SIG-M5 (cell line): ENCODE measurements at regions not wholly inside any gene's neighbourhood (a gene's known extent, or its start where the extent isn't known, plus 50 kb on each side); places are given as distances from the start of the nearest gene placed in this dataset.
"Not testable (repeated sequence)": the region's sequence is repeated elsewhere in the genome, so short reads cannot be mapped to it uniquely, and the experiment has no call there.

Source experiments
- DNase-seq: peaks from one replicate; lab custom pipeline; 2025; lab: John Stamatoyannopoulos, UW

- DNase-seq, result no peak
These were observed 458.6 kb upstream of the ATXN8OS start for GRCh38 chr13:69649063-69649392.

- no peak for DNase-seq
These were observed 459.1 kb upstream of the ATXN8OS start for GRCh38 chr13:69648340-69649062.

GRCh38 chr13:69644447-69644846 lies 463.2 kb upstream of the ATXN8OS start:
- DNase-seq, result no peak

GRCh38 chr13:69641773-69642172 lies 465.9 kb upstream of the ATXN8OS start:
- no peak for DNase-seq

- no peak for DNase-seq
These were observed 474.6 kb upstream of the ATXN8OS start for GRCh38 chr13:69633044-69633443.

GRCh38 chr13:69623973-69624372 lies 483.7 kb upstream of the ATXN8OS start:
- DNase-seq, result no peak

- DNase-seq, result no peak
These were observed 488.0 kb upstream of the ATXN8OS start for GRCh38 chr13:69619651-69620050.

- no peak for DNase-seq
These were observed 488.8 kb upstream of the ATXN8OS start for GRCh38 chr13:69618838-69619237.

GRCh38 chr13:69618393-69618792 lies 489.2 kb upstream of the ATXN8OS start:
- DNase-seq, result no peak

- no peak for DNase-seq
These were observed 490.0 kb upstream of the ATXN8OS start for GRCh38 chr13:69617587-69617986.

GRCh38 chr13:69616396-69616795 lies 491.2 kb upstream of the ATXN8OS start:
- no peak for DNase-seq

GRCh38 chr13:69615055-69615454 lies 492.6 kb upstream of the ATXN8OS start:
- not testable (repeated sequence) for DNase-seq

GRCh38 chr13:69604698-69605097 lies 502.9 kb upstream of the ATXN8OS start:
- DNase-seq, result no peak

- no peak for DNase-seq
These were observed 504.3 kb upstream of the ATXN8OS start for GRCh38 chr13:69603144-69603853.

GRCh38 chr13:69601661-69602060 lies 506.0 kb upstream of the ATXN8OS start:
- no peak for DNase-seq

- no peak for DNase-seq
These were observed 506.8 kb upstream of the ATXN8OS start for GRCh38 chr13:69600811-69601210.

- DNase-seq, result no peak
These were observed 510.5 kb upstream of the ATXN8OS start for GRCh38 chr13:69597088-69597487.

GRCh38 chr13:69595181-69595580 lies 512.4 kb upstream of the ATXN8OS start:
- no peak for DNase-seq

GRCh38 chr13:69591437-69591836 lies 516.2 kb upstream of the ATXN8OS start:
- no peak for DNase-seq

GRCh38 chr13:69589531-69590235 lies 517.9 kb upstream of the ATXN8OS start:
- DNase-seq, result no peak

GRCh38 chr13:69585656-69586055 lies 522.0 kb upstream of the ATXN8OS start:
- DNase-seq, result no peak

- no peak for DNase-seq
These were observed 527.4 kb upstream of the ATXN8OS start for GRCh38 chr13:69580255-69580654.

GRCh38 chr13:69579351-69579750 lies 528.3 kb upstream of the ATXN8OS start:
- no peak for DNase-seq
